ENCODE measurements at regions not wholly inside any gene's neighbourhood (a gene's known extent, or its start where the extent isn't known, plus 50 kb on each side); places are given as distances from the start of the nearest gene placed in this dataset.
"Not testable (repeated sequence)": the region's sequence is repeated elsewhere in the genome, so short reads cannot be mapped to it uniquely, and the experiment has no call there.

DNA sequence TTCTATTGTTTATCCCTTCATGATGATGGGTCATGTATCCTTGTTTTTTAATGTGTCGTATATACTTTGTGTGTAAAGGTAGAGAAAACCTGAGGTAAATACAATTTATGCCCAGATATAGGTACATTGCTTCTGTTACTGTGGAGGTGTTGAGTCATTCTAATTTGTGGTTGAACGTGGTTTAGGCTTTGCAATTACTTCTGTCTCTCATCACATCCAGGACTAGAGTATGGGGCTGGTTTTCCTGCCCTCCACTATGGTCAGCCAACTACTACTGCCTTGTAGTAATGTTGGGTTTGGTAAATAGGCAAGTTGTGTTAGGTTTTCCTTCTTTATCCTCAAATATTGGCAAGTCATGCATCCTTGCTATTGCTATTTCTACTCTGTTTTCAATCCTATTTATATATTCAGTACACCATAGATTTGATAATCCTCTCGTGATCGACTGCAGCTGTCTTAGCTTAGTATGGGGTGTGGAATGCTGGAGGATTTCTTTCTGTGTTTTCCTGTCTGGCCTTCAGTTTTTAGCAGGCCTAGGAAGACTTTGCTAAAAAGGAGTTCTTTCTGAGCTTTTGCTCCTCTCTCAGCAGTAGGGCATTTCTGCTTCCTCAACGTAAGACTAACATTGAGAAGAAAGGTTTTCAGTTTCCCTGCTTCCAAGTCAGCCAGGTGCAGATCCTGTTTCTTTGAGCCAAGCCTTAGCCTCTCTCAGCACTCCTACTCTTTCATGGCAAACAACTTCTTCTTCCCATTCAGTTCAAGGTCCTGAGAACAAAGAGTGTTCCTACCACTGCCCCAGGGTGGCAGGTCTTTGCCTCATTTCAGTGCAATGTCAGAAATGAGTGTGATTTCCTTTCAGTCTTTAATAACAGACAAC is 844.4 kb upstream of the CDH18 start:
- H3K79me2 ChIP-seq (ENCODE audit: insufficient read depth, low read length), result no peaks in the 10 kb centered on the region
- TF ChIP-seq EZH2 (IDR thresholded peaks at IDR 0.05; ENCODE audit: borderline replicate concordance, low read depth, low read length, severe bottlenecking), result no peak
- TF ChIP-seq, protein P1, sequence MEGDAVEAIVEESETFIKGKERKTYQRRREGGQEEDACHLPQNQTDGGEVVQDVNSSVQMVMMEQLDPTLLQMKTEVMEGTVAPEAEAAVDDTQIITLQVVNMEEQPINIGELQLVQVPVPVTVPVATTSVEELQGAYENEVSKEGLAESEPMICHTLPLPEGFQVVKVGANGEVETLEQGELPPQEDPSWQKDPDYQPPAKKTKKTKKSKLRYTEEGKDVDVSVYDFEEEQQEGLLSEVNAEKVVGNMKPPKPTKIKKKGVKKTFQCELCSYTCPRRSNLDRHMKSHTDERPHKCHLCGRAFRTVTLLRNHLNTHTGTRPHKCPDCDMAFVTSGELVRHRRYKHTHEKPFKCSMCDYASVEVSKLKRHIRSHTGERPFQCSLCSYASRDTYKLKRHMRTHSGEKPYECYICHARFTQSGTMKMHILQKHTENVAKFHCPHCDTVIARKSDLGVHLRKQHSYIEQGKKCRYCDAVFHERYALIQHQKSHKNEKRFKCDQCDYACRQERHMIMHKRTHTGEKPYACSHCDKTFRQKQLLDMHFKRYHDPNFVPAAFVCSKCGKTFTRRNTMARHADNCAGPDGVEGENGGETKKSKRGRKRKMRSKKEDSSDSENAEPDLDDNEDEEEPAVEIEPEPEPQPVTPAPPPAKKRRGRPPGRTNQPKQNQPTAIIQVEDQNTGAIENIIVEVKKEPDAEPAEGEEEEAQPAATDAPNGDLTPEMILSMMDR (IDR thresholded peaks at IDR 0.05; ENCODE audit: borderline replicate concordance, extremely low read depth, low read length, poor library complexity, severe bottlenecking), result no peak
- H4K20me1 ChIP-seq (ENCODE audit: insufficient read depth, low read length), result no peaks in the 10 kb centered on the region
- no peaks in the 10 kb centered on the region for H3K4me1 ChIP-seq (ENCODE audit: insufficient read depth, low read length)
- no peak overlapping the region for H2AFZ ChIP-seq (ENCODE audit: low read depth, low read length)
- H3K27me3 ChIP-seq (ENCODE audit: insufficient read depth, low read length, poor library complexity), result no peaks in the 10 kb centered on the region
- H3K9me3 ChIP-seq (ENCODE audit: insufficient read depth, low read length, severe bottlenecking), result no peaks in the 10 kb centered on the region
- no peak for DNase-seq
- H3K9ac ChIP-seq (ENCODE audit: low read depth, low read length), result no peak overlapping the region
- no peak overlapping the region for H3K4me2 ChIP-seq (ENCODE audit: insufficient read depth, low read length)
- no peak for ATAC-seq (ENCODE audit: insufficient read depth, low read depth)
- no peaks in the 10 kb centered on the region for H3K36me3 ChIP-seq (ENCODE audit: insufficient read depth, low read length)
- no peak overlapping the region for H3K4me3 ChIP-seq (ENCODE audit: low read depth in 1 of 2, low read length in 2 of 2)
- H3K27ac ChIP-seq (ENCODE audit: low read length), result no peak overlapping the region

DNA sequence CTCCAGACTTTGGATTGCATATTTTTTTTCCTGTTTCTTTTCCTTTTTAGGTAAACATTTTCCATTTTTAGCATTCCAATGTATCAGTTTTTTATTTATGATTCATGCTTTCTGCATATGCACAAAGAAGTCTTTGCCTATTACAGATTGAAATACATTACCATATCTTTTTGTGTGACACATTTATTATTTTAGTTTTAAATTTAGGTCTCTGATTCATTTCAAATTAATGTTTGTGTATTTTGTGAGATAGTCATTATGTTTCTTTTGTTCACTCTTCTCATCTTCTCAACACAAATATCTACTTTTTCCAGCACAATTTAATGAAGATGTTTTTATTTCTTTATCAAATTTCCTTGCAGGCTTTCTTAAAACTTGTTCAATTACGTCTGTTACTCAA is 838.0 kb upstream of the CDH18 start:
- H3K4me2 ChIP-seq (ENCODE audit: insufficient read depth, low read length); H3K4me1 ChIP-seq (ENCODE audit: insufficient read depth, low read length); H3K36me3 ChIP-seq (ENCODE audit: insufficient read depth, low read length); H4K20me1 ChIP-seq (ENCODE audit: insufficient read depth, low read length); H3K9ac ChIP-seq (ENCODE audit: low read depth, low read length); DNase-seq; H3K27me3 ChIP-seq (ENCODE audit: insufficient read depth, low read length, poor library complexity); H2AFZ ChIP-seq (ENCODE audit: low read depth, low read length); H3K4me3 ChIP-seq (ENCODE audit: low read depth in 1 of 2, low read length in 2 of 2); H3K27ac ChIP-seq (ENCODE audit: low read length); ATAC-seq (ENCODE audit: insufficient read depth, low read depth); H3K79me2 ChIP-seq (ENCODE audit: insufficient read depth, low read length); H3K9me3 ChIP-seq (ENCODE audit: insufficient read depth, low read length, severe bottlenecking): not testable (repeated sequence)

DNA sequence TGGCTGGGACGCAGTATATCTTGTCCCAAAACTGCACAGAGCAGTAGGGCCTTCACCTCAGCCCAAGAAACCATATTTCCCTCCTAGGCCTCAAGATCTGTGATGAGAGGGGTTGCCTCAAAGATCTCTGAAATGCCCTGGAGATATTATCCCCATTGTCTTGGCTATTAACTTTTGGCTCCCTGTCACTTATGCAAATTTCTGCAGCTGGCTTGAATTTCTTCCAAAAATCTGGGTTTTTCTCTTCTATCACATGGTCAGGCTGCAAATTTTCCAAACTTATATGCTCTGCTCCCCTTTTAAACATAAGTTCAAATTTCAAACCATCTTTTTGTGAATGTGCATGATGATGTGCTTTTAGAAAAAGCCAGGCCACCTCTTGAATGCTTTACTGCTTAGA is 809.2 kb upstream of the CDH18 start:
- H3K27me3 ChIP-seq (ENCODE audit: insufficient read depth, low read length, poor library complexity); H2AFZ ChIP-seq (ENCODE audit: low read depth, low read length); H4K20me1 ChIP-seq (ENCODE audit: insufficient read depth, low read length); H3K9me3 ChIP-seq (ENCODE audit: insufficient read depth, low read length, severe bottlenecking); H3K27ac ChIP-seq (ENCODE audit: low read length); DNase-seq; H3K4me1 ChIP-seq (ENCODE audit: insufficient read depth, low read length); H3K9ac ChIP-seq (ENCODE audit: low read depth, low read length); ATAC-seq (ENCODE audit: insufficient read depth, low read depth); H3K79me2 ChIP-seq (ENCODE audit: insufficient read depth, low read length); H3K36me3 ChIP-seq (ENCODE audit: insufficient read depth, low read length); H3K4me2 ChIP-seq (ENCODE audit: insufficient read depth, low read length); H3K4me3 ChIP-seq (ENCODE audit: low read depth in 1 of 2, low read length in 2 of 2): not testable (repeated sequence)

DNA sequence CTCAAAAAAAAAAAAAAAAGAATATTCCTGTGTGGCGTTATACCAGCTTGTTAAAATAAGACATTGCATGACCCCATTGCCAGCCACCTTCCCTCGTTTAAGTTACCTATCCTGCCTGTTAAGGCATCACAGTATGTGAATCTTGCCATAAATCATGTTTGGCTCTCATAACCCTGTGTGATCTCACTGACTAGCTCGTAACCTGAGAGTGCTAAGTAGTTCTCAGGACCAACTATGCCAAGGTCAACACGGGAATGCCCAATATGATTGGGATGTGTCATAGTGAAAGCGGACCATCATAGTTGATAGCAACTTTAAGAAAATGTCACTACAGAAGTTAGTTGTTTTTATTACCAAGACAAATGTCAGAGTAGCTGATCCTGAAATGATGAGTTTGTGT is 796.8 kb upstream of the CDH18 start:
- H3K9ac ChIP-seq (ENCODE audit: low read depth, low read length); DNase-seq; H3K4me2 ChIP-seq (ENCODE audit: insufficient read depth, low read length); H2AFZ ChIP-seq (ENCODE audit: low read depth, low read length); H3K4me1 ChIP-seq (ENCODE audit: insufficient read depth, low read length); H4K20me1 ChIP-seq (ENCODE audit: insufficient read depth, low read length); ATAC-seq (ENCODE audit: insufficient read depth, low read depth); H3K79me2 ChIP-seq (ENCODE audit: insufficient read depth, low read length); H3K27me3 ChIP-seq (ENCODE audit: insufficient read depth, low read length, poor library complexity); H3K27ac ChIP-seq (ENCODE audit: low read length); H3K4me3 ChIP-seq (ENCODE audit: low read depth in 1 of 2, low read length in 2 of 2); H3K9me3 ChIP-seq (ENCODE audit: insufficient read depth, low read length, severe bottlenecking); H3K36me3 ChIP-seq (ENCODE audit: insufficient read depth, low read length): not testable (repeated sequence)

DNA sequence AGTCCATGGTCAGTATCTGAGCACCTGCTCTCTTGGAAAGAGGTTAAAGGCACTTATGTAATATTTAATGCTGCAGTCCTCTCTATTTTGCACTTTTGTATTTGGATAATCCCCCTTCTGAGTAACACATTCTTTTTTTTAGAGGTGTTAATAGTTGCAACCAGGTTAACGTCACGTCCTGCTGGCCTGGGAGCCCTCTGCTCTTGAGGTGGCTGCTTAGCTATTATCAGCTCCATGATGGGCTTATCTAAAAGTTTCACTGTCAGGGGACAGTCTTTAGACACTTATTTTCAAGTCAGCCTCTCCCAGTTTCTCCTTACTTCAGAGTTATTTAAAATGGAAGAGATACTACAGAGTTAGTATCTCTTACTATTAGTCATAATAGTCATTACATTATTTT is 795.5 kb upstream of the CDH18 start:
- H3K9ac ChIP-seq (ENCODE audit: low read depth, low read length); H4K20me1 ChIP-seq (ENCODE audit: insufficient read depth, low read length); DNase-seq; H3K9me3 ChIP-seq (ENCODE audit: insufficient read depth, low read length, severe bottlenecking); H3K4me1 ChIP-seq (ENCODE audit: insufficient read depth, low read length); H3K36me3 ChIP-seq (ENCODE audit: insufficient read depth, low read length); H3K27ac ChIP-seq (ENCODE audit: low read length); ATAC-seq (ENCODE audit: insufficient read depth, low read depth); H3K4me3 ChIP-seq (ENCODE audit: low read depth in 1 of 2, low read length in 2 of 2); H3K4me2 ChIP-seq (ENCODE audit: insufficient read depth, low read length); H3K79me2 ChIP-seq (ENCODE audit: insufficient read depth, low read length); H2AFZ ChIP-seq (ENCODE audit: low read depth, low read length); H3K27me3 ChIP-seq (ENCODE audit: insufficient read depth, low read length, poor library complexity): not testable (repeated sequence)

DNA sequence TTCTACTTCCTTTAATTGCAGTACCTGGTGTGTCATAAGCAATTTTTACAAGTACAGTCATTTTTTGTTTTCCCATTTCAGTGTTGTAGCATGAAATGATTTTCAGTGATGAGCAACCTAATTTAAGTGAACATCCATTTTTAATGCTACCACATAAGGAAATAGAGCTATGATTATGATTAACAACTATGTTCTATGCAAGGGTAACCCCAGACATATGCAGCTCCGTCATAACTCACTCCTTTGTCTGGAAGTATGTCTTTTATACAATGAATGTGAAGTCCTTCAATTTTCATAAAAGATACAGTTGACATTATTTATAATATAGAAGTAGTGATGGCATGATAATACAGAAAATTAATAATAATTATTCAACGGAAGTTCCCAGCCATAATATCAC is 783.3 kb upstream of the CDH18 start:
- H3K79me2 ChIP-seq (ENCODE audit: insufficient read depth, low read length); H3K9ac ChIP-seq (ENCODE audit: low read depth, low read length); H3K9me3 ChIP-seq (ENCODE audit: insufficient read depth, low read length, severe bottlenecking); H3K36me3 ChIP-seq (ENCODE audit: insufficient read depth, low read length); H3K4me2 ChIP-seq (ENCODE audit: insufficient read depth, low read length); H3K27ac ChIP-seq (ENCODE audit: low read length); DNase-seq; H3K4me3 ChIP-seq (ENCODE audit: low read depth in 1 of 2, low read length in 2 of 2); H3K27me3 ChIP-seq (ENCODE audit: insufficient read depth, low read length, poor library complexity); H2AFZ ChIP-seq (ENCODE audit: low read depth, low read length); H3K4me1 ChIP-seq (ENCODE audit: insufficient read depth, low read length); H4K20me1 ChIP-seq (ENCODE audit: insufficient read depth, low read length); ATAC-seq (ENCODE audit: insufficient read depth, low read depth): not testable (repeated sequence)

DNA sequence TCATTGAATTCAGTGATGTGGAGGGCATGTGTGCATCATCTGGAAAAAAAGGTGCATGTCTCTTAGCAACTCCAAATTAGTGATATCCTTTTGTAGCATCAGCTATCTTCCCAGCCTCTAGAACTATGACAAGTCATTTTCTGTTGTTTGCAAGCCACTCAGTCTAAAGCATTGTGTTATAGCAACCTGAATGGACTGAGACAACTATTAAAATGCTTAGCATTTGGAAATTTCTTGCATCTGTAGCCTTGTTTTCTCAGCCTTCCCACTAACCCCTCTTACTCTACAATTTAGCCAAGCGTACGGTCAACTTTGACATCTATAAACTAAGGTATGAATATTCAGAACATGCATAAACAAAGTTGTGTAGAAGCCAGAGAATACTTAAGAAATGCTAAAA is 777.1 kb upstream of the CDH18 start:
- H3K4me2 ChIP-seq (ENCODE audit: insufficient read depth, low read length); H2AFZ ChIP-seq (ENCODE audit: low read depth, low read length); H3K79me2 ChIP-seq (ENCODE audit: insufficient read depth, low read length); H3K9ac ChIP-seq (ENCODE audit: low read depth, low read length); H3K4me3 ChIP-seq (ENCODE audit: low read depth in 1 of 2, low read length in 2 of 2); H3K4me1 ChIP-seq (ENCODE audit: insufficient read depth, low read length); H3K9me3 ChIP-seq (ENCODE audit: insufficient read depth, low read length, severe bottlenecking); DNase-seq; H3K27ac ChIP-seq (ENCODE audit: low read length); H3K27me3 ChIP-seq (ENCODE audit: insufficient read depth, low read length, poor library complexity); ATAC-seq (ENCODE audit: insufficient read depth, low read depth); H4K20me1 ChIP-seq (ENCODE audit: insufficient read depth, low read length); H3K36me3 ChIP-seq (ENCODE audit: insufficient read depth, low read length): not testable (repeated sequence)

All from DND-41 (cell line).